Superior temporal gyrus (tissue), 1 donor: ENCODE measurements at regions not wholly inside any gene's neighbourhood (a gene's known extent, or its start where the extent isn't known, plus 50 kb on each side); places are given as distances from the start of the nearest gene placed in this dataset.
A peak's percentile ranks its signal among the peaks of the same experiment; 100 is the strongest.
"Not testable (repeated sequence)": the region's sequence is repeated elsewhere in the genome, so short reads cannot be mapped to it uniquely, and the experiment has no call there.

Experiments used
- DNase-seq: peaks from one replicate; pipeline ENCODE4 v3.0.0-alpha.2; 2016; ENCODE audit errors: extremely low spot score

DNA sequence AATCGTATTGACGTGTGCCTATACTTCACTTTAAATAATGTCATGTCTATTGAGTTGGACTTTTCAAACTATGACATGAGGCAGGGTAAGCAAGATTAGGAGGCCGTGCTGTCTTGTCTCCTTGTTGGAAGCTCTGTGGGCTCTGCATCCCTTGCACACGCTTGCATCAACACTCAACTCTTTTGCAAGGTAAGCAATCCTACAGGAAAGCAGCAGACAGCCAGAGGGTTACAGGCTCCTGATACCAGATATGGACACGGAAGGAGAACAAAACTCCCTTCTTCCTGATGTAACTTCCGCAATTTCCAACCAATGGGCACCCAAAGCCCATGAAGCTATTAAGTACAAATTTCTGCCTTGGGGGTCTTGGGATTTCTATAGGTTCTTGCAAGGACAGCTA lies 1520.7 kb upstream of the B3GALT2 start:
- DNase-seq, result no peak

DNA sequence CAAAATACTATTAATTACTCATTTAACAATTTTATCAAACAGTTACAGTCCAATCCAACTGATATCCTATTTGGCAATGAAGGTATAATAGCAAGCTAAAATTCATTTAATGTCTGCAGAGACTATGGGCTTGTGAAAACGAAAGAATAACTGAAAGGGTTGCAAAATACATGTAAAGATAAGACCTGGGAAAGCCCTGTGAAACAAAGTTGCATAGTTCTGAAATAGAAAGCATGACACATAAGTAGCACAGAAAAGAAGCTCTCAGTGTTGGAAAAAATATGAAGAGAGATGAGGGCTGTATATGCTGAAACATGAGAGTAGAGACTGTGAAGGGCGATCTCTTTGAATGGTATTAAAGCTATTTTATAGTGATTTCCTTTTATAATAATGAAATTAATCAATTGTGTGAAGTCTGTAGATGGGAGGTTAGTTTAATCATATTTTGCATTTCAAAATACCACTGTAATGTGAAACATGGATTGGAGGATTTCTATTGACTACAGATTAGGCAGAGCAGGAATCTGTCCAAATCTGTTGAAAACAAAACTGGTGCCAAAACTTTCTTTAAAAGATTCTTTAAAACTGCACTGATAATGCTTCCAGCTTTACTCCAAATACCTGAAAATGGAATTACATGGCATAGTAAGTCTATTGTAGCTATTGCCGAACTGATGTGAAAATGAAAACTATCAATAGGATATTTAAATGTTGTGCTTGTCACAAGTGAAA lies 1518.9 kb upstream of the B3GALT2 start:
- peak; percentile 24 for DNase-seq

DNA sequence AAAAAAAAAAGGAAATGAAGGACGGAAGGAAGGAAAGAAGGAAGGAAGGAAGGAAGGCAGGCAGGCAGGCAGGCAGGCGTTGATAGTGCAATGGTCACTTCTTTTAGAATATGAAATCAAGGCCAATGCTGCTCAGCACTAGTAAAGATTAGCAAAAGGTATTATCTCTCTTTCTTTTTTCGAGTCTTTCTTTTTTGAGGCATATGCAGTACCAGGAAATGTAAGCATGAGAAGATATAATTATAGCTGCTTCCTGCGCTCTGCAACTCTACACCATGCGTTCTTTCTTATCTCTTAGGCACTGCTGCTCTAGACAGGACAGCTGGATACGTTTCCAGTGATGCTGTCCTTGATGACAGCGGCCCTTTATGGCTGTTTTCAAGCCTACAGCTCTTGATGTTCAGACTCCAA lies 1512.5 kb upstream of the B3GALT2 start:
- DNase-seq, result peak; percentile 32

DNA sequence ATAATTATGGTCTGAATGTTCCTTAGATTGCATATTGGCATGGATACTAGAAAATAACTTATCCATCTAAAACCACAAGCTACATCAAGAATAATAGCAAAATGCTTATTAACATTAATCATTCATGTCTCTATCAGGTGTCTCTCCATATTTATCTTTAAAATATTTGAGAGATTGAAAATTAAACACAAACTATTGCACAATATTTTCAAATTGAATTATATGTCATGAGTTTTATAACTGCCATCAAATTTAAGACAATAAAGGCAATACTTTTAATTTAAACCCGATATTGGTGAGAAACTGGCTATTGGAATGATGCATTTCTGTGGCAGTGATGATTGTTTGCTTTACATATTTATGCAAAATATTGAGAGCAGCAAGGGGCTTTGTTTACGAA lies 1506.8 kb upstream of the B3GALT2 start:
- DNase-seq, result no peak

DNA sequence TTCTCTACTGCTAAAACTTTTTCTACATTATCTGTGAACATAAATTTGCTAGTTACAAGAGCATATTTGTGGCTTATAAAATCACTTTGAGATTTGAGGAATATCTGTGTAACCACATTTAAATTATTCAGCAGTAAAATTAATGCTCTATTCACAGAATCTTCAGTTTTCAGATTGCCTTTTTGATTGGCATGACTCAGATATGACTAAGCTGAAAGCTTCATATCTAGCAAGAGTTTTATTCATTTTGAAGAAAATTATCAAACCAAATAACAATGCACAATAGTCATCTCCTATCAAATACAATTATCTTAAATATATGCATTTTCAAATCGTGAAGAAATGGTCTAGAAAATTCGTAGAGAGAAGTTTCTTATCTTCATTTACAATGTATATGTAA lies 1498.2 kb upstream of the B3GALT2 start:
- DNase-seq, result no peak

DNA sequence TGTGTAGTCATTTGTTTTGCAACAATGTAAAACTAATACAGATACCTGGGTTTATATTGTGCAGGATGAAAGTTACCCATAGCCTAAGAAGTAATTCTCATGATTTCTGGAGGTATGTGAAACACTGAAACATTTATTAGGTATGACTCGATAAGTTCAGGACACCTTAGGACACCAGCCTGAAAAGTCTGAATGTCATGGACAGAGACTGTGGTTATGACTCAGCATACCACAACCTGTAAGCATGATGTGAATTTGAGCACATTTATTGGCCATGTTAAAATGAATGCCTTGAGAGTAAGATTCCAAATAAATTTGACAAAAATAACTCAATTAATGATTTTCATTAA lies 1471.7 kb upstream of the B3GALT2 start:
- DNase-seq, result no peak

DNA sequence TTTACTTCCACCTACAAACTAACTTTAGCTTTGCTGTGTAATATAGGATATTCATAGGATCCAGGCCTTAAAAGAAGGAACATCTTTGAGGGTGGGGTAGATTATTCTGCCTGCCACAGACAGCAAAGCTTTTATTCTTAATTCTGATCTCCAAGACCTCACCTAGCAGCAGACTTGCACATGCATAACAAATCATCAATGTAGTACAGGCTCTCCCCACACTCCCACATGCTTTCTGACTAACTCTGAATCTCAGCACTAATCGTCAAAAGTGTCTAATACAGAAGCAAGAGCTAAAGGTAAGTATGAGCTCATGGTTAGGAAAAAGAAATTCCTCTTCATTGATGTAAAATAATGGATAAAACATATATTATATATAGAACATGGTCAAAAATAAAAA lies 1468.5 kb upstream of the B3GALT2 start:
- DNase-seq, result no peak

DNA sequence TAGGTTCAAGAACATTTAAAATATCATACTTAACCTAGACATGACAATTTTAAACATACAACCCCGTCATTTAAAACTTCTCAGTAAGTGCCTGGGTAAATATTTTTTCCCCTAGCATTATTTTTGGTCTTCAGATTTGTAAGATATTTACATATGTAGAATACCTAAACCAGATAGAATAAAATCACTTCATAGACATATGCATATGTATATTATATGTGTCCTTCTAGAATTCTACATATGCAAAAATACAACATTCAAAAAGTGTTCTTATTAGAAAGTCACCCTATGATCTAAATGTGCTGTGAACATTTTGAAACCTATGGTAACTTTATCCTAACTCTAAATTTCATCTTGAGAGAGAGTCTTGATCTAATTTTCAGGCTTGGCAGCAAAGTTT lies 1467.0 kb upstream of the B3GALT2 start:
- DNase-seq, result no peak

DNA sequence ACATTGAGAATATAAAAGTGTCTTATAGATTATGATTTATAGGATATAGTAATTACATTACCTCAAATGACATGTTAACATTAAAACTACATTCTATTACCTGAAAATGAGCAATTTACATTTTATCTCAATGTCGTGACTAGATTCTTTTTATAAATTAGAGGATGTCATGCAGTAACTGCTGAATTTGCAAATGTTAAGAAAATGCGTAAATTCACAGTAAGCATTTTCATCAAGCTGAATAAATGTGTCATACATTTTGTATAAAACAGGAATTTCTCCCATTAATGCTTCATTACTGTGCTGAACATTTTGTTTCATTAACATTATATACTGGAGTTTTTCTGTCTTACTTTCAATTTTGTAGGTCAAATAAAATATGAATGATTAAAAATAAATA lies 1460.7 kb upstream of the B3GALT2 start:
- DNase-seq, result no peak

DNA sequence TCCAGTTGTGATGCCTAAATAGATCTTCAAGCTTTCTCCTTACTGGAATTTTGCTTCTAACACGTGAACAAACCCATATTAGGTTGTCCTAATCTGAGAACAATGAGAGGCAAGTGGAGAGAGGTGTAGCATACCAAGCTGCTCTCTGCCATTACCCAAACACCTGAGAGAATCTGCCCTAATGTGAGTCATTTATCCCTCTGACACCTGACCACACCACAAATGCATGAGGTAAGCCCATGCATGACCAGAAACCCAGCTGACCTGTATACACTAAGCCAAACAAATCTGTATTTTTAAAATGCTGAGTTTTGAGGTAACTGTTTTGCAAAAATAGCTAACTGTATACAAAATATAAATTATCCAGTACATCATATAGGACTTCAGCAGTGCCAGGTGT lies 1458.1 kb upstream of the B3GALT2 start:
- DNase-seq, result no peak

DNA sequence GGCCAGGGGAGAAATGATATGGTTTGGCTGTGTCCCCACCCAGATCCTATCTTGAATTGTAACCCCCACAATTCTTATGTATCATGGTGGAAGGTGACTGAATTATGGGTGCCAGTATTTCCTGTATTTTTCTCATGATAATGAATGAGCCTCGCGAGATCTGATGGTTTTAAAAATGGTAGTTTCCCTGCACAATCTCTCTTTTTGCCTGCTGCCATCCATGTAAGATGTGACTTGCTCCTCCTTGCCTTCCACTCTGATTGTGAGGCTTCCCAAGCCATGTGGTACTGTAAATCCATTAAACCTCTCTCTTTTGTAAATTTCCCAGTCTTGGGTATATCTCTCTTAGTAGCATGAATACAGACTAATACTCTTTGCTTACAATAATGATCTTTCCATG lies 1453.9 kb upstream of the B3GALT2 start:
- DNase-seq, result no peak

DNA sequence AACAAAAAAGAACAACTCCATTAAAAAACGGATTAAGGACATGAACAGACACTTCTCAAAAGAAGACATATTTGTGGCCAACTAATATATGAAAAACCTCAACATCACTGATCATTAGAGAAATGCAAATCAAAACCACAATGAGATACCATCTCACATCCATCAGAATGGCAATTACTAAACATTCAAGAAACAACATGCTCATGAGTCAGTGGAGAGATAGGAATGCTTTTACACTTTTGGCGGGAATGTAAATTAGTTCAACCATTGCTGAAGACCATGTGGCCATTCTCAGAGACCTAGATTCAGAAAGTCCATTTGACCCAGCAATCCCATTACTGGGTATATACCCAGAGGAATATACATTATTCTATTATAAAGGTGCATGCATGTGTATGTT lies 1442.6 kb upstream of the B3GALT2 start:
- DNase-seq, result no peak

DNA sequence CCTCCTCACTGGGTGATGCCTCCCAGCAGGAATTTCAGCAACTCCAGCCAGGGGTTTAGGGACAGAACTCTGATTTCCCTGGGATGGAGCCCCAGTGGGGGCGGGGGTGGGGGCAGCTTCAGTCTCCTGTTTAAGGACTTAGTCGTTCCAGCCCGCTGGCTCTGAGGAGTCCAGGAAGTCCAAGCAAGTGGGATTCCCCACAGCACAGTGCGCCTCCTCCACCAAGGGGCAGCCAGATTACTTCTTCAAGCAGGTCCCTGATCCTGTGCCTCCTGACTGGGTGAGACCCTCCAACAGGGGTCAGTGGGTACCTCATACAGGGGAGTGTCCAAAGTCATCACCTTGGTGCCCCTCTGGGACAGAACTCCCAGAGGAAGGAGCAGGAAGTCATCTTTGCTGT lies 1438.4 kb upstream of the B3GALT2 start:
- no peak for DNase-seq

DNA sequence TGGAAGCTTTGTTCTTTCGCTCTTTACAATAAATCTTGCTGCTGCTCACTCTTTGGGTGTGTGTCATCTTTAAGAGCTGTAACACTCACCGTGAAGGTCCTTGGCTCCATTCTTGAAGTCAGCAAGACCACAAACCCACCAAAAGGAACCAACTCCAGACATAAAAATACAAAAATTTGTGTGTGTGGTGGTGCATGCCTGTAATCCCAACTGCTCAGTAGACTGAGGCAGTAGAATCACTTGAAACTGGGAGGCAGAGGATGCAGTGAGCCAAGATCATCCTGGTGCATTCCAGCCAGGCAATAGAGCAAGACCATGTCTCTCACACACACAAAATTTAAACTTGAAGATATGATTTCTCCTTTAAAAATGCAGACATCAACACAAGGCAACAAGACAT lies 1431.7 kb upstream of the B3GALT2 start:
- DNase-seq, result no peak

DNA sequence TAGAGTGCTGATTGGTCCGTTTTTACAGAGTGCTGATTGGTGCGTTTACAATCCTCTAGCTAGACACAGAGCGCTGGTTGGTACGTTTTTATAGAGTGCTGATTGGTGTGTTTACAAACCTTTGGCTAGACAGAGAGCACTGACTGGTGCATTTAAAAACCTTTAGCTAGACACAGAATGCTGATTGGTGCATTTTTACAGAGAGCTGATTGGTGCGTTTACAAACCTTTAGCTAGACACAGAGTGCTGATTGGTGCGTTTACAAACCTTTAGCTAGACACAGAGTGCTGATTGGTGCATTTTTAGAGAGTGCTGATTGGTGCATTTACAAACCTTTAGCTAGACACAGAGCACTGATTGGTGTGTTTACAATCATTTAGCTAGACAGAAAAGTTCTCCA lies 1430.9 kb upstream of the B3GALT2 start:
- not testable (repeated sequence) for DNase-seq

DNA sequence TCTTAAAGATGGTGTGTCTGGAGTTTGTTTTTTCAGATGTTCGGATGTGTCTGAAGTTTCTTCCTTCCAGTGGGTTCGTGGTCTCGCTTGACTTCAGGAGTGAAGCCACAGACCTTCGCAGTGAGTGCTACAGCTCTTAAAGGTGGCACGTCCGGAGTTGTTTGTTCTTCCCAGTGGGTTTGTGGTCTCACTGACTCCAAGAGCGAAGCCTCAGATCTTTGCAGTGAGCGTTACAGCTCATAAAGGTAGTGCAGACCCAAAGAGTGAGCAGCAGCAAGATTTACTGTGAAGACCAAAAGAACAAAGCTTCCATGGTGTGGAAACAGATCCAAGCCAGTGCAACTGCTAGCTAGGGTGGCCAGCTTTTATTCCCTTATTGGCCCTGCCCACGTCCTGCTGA lies 1430.4 kb upstream of the B3GALT2 start:
- DNase-seq, result no peak

DNA sequence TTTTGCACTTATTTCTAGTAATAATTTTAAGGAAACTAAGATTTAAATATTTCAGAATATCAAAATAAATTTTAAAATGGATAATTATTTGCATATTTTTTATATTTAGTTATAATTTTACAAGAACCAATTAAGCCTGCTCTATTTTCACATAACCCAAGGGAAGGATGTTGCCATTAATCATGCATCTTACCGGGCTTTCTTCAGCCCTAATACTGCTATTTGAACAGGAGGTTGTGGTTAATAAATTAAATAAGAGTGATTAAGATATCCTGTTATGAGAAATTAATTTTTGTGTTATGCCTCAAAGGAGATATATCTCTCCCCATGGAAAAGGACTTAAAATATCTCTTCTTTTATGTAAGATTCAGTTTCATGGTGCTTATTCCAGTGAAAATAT lies 1415.8 kb upstream of the B3GALT2 start:
- no peak for DNase-seq

DNA sequence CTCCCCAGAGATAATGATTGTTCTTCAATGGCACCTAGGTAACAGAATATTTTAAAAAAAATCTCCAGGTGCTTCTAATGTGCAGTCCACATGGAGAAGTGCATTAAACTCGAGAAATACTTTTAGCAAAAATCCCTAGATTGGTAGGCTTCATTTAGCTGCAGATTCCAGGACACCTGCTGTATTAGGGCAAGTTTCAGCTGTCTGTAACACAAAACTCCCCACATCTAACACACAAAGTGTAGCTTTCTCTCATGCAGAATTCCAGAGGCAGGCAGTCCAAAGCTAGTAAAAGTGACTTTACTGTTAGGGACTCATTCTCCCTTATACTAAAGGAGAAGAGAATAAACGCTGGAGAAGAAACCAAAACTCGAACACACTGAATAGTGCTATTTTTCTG lies 1414.3 kb upstream of the B3GALT2 start:
- DNase-seq, result no peak

DNA sequence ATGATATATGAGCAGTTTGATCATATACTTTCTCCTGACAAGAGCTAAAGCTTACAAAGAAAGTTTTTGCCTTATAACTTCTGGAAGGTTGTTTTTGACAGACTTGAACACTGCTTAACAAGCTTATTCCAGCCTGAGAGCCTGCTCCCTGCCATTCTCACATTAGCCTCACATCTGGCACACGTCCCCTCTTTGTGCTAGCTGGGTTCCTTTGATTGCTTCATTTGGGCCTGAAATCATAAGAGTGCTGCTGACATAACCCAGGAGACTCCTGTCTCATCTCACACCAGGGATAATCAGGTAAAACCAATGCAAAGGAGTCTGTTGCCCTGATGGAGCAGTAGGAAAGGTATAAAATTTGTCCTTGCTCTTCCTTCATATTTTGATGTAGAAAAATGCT lies 1411.7 kb upstream of the B3GALT2 start:
- DNase-seq, result no peak

DNA sequence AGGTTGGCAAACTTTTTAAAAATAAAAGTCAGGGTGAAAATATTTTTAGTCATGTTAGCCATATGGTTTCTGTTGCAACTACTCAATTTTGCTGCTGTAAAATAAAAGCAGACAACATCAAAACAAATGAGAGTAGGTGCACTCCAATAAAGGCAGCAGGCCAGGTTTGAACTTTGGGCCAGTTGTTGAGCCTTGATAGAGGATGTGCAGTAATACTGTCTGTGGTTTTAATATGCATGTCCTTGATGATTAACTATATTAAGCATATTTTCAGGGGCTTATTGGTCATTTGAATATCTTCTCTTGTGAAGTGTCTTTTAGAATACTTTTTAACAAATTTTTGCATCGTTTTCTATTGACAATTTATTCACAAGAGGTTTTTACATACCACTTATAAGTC lies 1399.9 kb upstream of the B3GALT2 start:
- no peak for DNase-seq

DNA sequence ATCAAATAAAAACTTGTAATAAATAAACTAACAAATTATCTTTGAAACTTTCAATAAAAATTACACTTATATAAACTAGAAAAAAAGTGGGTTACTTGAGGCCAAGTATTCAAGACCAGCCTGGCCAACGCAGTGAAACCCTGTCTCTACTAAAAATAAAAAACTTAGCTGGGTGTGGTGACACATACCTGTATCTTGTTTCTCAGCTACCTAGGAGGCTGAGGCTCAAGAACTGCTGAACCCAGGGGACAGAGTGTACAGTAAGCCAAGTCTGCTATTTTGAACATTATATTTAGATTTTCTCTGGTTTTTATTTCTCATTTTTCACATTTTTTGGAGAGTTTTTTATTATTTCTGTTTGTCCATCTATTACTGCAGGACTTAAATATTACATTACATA lies 1397.6 kb upstream of the B3GALT2 start:
- no peak for DNase-seq

DNA sequence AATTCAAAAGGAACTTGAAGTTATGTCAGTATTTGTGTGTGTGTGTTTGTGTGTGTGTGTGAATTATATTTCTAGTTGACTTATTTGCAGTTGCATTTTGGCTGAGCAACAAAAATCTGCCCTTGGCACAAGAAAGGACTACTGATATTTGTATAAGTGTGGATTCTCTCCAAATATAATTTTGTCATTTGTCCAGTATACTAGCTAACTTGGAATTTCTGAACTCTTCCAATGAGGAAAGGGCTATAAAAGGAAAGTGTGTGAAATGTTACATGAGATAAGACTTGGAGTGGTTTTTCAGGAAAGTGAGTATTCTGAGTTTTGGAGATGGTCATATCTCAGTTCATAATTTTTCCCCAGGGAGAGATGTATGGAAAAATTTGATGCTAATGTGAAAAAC lies 1384.1 kb upstream of the B3GALT2 start:
- DNase-seq, result no peak

DNA sequence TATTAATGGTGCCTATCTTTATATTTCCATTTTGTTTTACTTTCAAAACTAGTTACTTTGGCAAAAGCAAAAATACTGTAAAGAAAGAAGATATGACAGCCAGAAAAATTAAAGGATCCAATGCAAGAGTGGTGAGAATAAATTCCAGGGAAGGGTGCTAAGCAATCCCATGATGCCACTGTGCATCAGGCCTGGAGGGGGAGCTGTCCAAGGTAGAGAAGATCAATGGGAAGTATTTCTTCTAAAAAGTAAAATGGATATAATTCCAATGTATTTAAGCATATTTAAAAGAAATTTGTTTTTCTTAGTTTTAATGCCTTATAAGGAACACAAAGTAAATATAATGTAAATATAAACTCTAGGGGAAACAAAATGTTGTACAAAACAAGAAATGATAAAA lies 1382.2 kb upstream of the B3GALT2 start:
- DNase-seq, result no peak

DNA sequence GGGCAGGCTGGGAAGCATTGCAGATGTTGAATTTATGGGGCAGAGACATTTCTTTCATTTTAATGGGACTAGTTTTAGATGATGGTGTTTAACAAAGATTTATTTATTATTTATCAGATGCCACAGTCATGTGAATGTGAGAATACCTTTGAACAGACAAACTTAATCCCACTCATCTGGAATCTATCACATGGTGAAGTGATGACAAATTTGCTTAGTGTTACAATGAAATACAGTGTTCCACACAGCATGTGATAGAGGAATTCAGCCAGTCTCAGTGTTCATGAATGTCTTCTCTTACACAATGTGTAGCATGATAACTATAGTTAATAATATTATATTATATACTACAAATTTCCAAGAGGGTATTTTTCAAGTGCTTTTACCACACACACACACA lies 1361.7 kb upstream of the B3GALT2 start:
- DNase-seq, result no peak

DNA sequence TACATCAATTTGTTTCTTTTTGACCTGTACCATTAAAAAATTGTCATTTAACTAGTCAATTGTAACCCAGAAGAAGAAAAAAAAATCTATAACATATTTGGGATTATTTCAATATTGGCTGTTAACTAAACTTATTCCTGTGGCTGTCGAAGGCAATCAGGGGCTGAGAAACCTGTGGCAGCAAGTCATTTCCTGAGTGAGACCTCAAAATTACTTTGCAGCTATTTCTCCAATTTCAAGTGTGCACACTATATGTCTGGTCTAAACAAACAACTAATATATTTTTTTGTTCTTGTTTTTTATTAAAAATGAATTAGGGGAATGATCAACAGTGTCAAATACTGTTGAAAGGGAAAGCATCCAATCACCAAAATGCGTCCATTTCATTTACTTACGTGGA lies 1357.6 kb upstream of the B3GALT2 start:
- DNase-seq, result no peak
